AG10803 (cell line): ENCODE measurements at regions not wholly inside any gene's neighbourhood (a gene's known extent, or its start where the extent isn't known, plus 50 kb on each side); places are given as distances from the start of the nearest gene placed in this dataset.

Source experiments
- DNase-seq: peaks from one replicate; pipeline ENCODE4 v3.0.0; 2010; ENCODE audit warnings: low read depth
- H3K4me3 ChIP-seq: 2 replicates; pipeline ENCODE4 v1.5.1; 2011; ENCODE audit warnings: mild to moderate bottlenecking, low read length, control low read depth
- CTCF ChIP-seq: conservative IDR thresholded peaks from 2 replicates; pipeline ENCODE4 v1.5.1; 2011; ENCODE audit warnings: mild to moderate bottlenecking, low read length, control low read depth, inconsistent platforms

DNA sequence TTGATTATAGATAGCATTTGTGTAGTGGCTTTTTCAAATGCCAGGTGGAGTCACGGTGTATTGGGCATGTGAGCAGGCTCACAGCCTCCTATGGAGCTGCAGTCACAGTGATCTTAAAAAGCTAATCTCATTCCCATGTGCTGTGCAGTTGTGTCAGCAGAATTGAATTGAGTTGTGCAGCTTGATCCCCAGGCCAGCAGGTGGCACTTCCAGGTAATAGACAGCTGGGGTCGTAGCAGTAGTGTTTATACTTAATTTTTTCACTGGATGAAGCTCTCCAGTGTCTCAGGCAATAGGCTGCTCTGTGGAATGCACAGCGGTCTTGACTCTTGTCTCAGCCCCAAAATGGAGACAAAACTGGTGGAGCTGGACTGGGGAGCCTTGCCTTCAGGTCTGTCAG, 1028.1 kb downstream of the SH3BGRL start:
- TF ChIP-seq CTCF, result no peak
- H3K4me3 ChIP-seq, result no peak overlapping the region
- DNase-seq, result no peak

DNA sequence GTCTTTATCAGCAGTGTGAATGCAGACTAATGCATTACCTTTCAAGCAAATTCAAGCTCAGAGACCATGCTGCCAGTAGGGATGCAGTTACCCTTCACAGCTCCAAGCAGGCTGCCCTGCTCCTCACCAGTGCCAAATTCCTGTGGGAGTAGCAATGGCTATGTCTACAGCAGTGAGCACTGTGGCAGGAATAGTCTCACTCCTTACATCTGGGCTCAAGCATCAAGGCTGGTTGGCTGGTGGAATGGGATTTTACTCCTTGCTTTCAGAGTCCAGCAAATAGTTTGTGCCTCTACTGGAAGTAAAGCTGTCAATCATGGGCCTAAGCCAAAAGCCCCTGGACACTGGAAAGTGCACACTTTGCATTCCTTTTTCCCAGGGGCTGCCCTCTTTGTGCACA, 1030.8 kb downstream of the SH3BGRL start:
- no peak for TF ChIP-seq CTCF
- no peak for DNase-seq
- H3K4me3 ChIP-seq, result no peak overlapping the region

GRCh38 chrX:82237328-82237727, 1035.4 kb downstream of the SH3BGRL start:
- no peak overlapping the region for H3K4me3 ChIP-seq
- no peak for DNase-seq
- TF ChIP-seq CTCF, result no peak
